ENCODE measurements at regions not wholly inside any gene's neighbourhood (a gene's known extent, or its start where the extent isn't known, plus 50 kb on each side); places are given as distances from the start of the nearest gene placed in this dataset.

GRCh38 chr10:57113545-57113944 lies 752.5 kb upstream of the ZWINT start:
- H3K4me3 Mint-ChIP-seq (ENCODE audit: unreplicated experiment) = no peak overlapping the region
- peaks cover 1% of the 10 kb centered on the region for H3K27me3 Mint-ChIP-seq (ENCODE audit: unreplicated experiment)
- no peak for DNase-seq (ENCODE audit: low spot score)
- H3K27ac Mint-ChIP-seq (ENCODE audit: unreplicated experiment) = no peak overlapping the region
- H3K36me3 Mint-ChIP-seq (ENCODE audit: low read depth, unreplicated experiment) = no peaks in the 10 kb centered on the region
- no peaks in the 10 kb centered on the region for H3K9me3 Mint-ChIP-seq (ENCODE audit: unreplicated experiment)
- no peaks in the 10 kb centered on the region for H3K4me1 Mint-ChIP-seq (ENCODE audit: unreplicated experiment)
- TF ChIP-seq CTCF (IDR thresholded peaks at IDR 0.05; ENCODE audit: unreplicated experiment) = no peak

GRCh38 chr10:57102236-57102635 lies 741.2 kb upstream of the ZWINT start:
- Mint-ChIP-seq H3K4me1 (ENCODE audit: unreplicated experiment) (peaks cover 13% of the 10 kb centered on the region), H3K4me3 (ENCODE audit: unreplicated experiment) (no peak overlapping the region), H3K9me3 (ENCODE audit: unreplicated experiment) (no peaks in the 10 kb centered on the region), H3K27ac (ENCODE audit: unreplicated experiment) (no peak overlapping the region), H3K36me3 (ENCODE audit: low read depth, unreplicated experiment) (no peaks in the 10 kb centered on the region), H3K27me3 (ENCODE audit: unreplicated experiment) (peaks cover 1% of the 10 kb centered on the region)
- no peak for TF ChIP-seq CTCF (IDR thresholded peaks at IDR 0.05; ENCODE audit: unreplicated experiment)
- DNase-seq (ENCODE audit: low spot score) = no peak

DNA sequence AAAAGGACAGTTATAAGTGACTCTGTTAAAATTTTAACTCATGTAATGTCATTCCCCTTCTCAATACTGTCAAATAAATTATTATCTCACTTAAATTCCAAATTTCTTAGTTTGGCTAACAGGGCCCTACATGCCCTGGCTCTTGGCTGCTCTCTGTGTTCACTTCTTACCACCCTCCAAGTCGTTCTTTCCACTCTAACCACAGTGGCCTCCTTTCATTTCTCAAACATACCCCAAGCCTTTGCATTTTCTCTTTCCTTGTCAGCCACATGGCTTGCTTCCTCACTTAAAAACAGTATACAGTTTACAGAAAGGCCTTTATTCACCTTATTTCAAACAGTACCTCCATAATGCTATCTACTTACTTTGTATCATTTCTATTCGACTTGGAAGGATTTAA lies 737.1 kb upstream of the ZWINT start:
- Mint-ChIP-seq H3K9me3 (ENCODE audit: unreplicated experiment) (no peaks in the 10 kb centered on the region), H3K4me1 (ENCODE audit: unreplicated experiment) (peaks cover 7% of the 10 kb centered on the region), H3K27me3 (ENCODE audit: unreplicated experiment) (peaks cover 1% of the 10 kb centered on the region), H3K4me3 (ENCODE audit: unreplicated experiment) (no peak overlapping the region), H3K27ac (ENCODE audit: unreplicated experiment) (no peak overlapping the region), H3K36me3 (ENCODE audit: low read depth, unreplicated experiment) (no peaks in the 10 kb centered on the region)
- no peak for TF ChIP-seq CTCF (IDR thresholded peaks at IDR 0.05; ENCODE audit: unreplicated experiment)
- DNase-seq (ENCODE audit: low spot score) = no peak

GRCh38 chr10:57096044-57096443 lies 735.0 kb upstream of the ZWINT start:
- Mint-ChIP-seq H3K27ac (ENCODE audit: unreplicated experiment) (no peak overlapping the region), H3K4me3 (ENCODE audit: unreplicated experiment) (no peak overlapping the region), H3K36me3 (ENCODE audit: low read depth, unreplicated experiment) (no peaks in the 10 kb centered on the region), H3K4me1 (ENCODE audit: unreplicated experiment) (no peaks in the 10 kb centered on the region), H3K9me3 (ENCODE audit: unreplicated experiment) (no peaks in the 10 kb centered on the region), H3K27me3 (ENCODE audit: unreplicated experiment) (no peaks in the 10 kb centered on the region)
- TF ChIP-seq CTCF (IDR thresholded peaks at IDR 0.05; ENCODE audit: unreplicated experiment) = no peak
- no peak for DNase-seq (ENCODE audit: low spot score)

DNA sequence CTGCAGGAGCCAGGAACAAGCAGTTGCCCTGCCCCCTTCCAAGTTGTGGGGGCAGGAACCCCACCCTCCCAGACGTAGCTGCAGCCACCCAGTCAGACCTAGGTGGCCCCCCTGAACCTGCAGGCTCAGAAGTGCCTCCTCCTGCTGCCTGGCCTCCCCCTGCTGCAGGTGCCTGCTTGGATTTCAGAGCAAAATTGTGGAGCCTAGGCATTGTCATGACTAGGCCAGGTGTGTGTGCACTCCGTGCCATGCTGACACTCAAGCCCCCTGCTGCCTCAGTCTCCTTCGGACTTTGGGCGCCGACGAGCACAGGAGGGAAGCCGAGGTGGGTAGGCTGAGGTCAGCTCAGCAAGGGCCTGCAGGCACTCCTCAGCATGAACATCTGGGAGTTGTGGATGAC lies 733.9 kb upstream of the ZWINT start:
- no peak for TF ChIP-seq CTCF (IDR thresholded peaks at IDR 0.05; ENCODE audit: unreplicated experiment)
- Mint-ChIP-seq H3K4me3 (ENCODE audit: unreplicated experiment) (no peak overlapping the region), H3K36me3 (ENCODE audit: low read depth, unreplicated experiment) (no peaks in the 10 kb centered on the region), H3K27me3 (ENCODE audit: unreplicated experiment) (no peaks in the 10 kb centered on the region), H3K9me3 (ENCODE audit: unreplicated experiment) (no peaks in the 10 kb centered on the region), H3K27ac (ENCODE audit: unreplicated experiment) (no peak overlapping the region), H3K4me1 (ENCODE audit: unreplicated experiment) (no peaks in the 10 kb centered on the region)
- no peak for DNase-seq (ENCODE audit: low spot score)

All from endothelial cell (in vitro differentiated cells).